Right renal pelvis (tissue), 4 donors: ENCODE measurements at regions not wholly inside any gene's neighbourhood (a gene's known extent, or its start where the extent isn't known, plus 50 kb on each side); places are given as distances from the start of the nearest gene placed in this dataset.
"Not testable (repeated sequence)": the region's sequence is repeated elsewhere in the genome, so short reads cannot be mapped to it uniquely, and the experiment has no call there.

ENCODE experiments used
- DNase-seq, 4 donors: peaks; one replicate each; pipeline ENCODE4 v3.0.0-alpha.2; 2013; ENCODE audit warnings: low read depth in 4 of 4, low spot score in 3 of 4, missing footprints in 1 of 4

GRCh38 chr1:29949676-29950075 lies 713.4 kb downstream of the PTPRU start:
- no peak for DNase-seq

GRCh38 chr1:29948581-29948980 lies 712.3 kb downstream of the PTPRU start:
- no peak for DNase-seq

- no peak for DNase-seq
These were observed 709.7 kb downstream of the PTPRU start for GRCh38 chr1:29946057-29946456.

- DNase-seq, result no peak
These were observed 709.1 kb downstream of the PTPRU start for GRCh38 chr1:29945426-29945825.

GRCh38 chr1:29944253-29944905 lies 708.1 kb downstream of the PTPRU start:
- DNase-seq, result no peak

- DNase-seq, result no peak
These were observed 706.7 kb downstream of the PTPRU start for GRCh38 chr1:29943034-29943433.

- no peak for DNase-seq
These were observed 702.8 kb downstream of the PTPRU start for GRCh38 chr1:29939079-29939478.

- no peak for DNase-seq
These were observed 701.0 kb downstream of the PTPRU start for GRCh38 chr1:29937356-29937755.

- no peak for DNase-seq
These were observed 699.8 kb downstream of the PTPRU start for GRCh38 chr1:29936031-29936544.

- DNase-seq, result no peak
These were observed 698.0 kb downstream of the PTPRU start for GRCh38 chr1:29934255-29934772.

- DNase-seq, result no peak
These were observed 696.7 kb downstream of the PTPRU start for GRCh38 chr1:29933067-29933466.

- no peak for DNase-seq
These were observed 696.3 kb downstream of the PTPRU start for GRCh38 chr1:29932626-29933025.

- DNase-seq, result no peak
These were observed 695.3 kb downstream of the PTPRU start for GRCh38 chr1:29931477-29932175.

- DNase-seq, result no peak
These were observed 688.7 kb downstream of the PTPRU start for GRCh38 chr1:29925058-29925457.

GRCh38 chr1:29924017-29924431 lies 687.7 kb downstream of the PTPRU start:
- no peak for DNase-seq

- DNase-seq, result no peak
These were observed 685.4 kb downstream of the PTPRU start for GRCh38 chr1:29921741-29922140.

- DNase-seq, result no peak
These were observed 684.5 kb downstream of the PTPRU start for GRCh38 chr1:29920784-29921183.

GRCh38 chr1:29920316-29920715 lies 684.0 kb downstream of the PTPRU start:
- no peak for DNase-seq

- DNase-seq, result not testable (repeated sequence)
These were observed 682.7 kb downstream of the PTPRU start for GRCh38 chr1:29919041-29919440.

GRCh38 chr1:29916656-29917369 lies 680.5 kb downstream of the PTPRU start:
- DNase-seq, result no peak

- no peak for DNase-seq
These were observed 678.6 kb downstream of the PTPRU start for GRCh38 chr1:29914936-29915335.
